ENCODE measurements at regions not wholly inside any gene's neighbourhood (a gene's known extent, or its start where the extent isn't known, plus 50 kb on each side); places are given as distances from the start of the nearest gene placed in this dataset.
A peak's percentile ranks its signal among the peaks of the same experiment; 100 is the strongest.
"Not testable (repeated sequence)": the region's sequence is repeated elsewhere in the genome, so short reads cannot be mapped to it uniquely, and the experiment has no call there.

DNA sequence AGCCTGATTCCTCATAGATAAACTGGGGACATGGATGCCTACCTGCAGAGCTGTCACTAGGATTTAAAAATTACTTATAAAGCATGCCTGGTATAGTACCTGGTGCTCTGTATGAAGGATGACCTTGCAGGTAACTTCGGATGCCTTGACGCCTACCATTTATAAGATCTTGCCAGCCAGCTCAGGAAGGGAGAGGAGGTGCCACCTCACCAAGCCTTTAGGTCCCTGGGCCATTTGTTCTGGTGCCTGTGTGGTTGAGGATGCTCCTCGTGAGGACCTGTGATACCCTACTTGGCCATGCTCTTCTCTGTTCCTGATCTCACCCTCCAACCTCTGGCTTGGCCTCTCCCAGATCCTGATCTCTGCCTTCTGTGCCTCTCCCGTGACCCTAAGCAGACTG lies 85.2 kb downstream of the FDX1 start:
- H3K4me1 ChIP-seq = no peaks in the 10 kb centered on the region
- intact Hi-C loops (cut with DNase I; ENCODE audit: low total_unique reads) = no loop called here
- no peak for DNase-seq
- H3K4me3 ChIP-seq = no peak overlapping the region
- no peaks in the 10 kb centered on the region for H3K36me3 ChIP-seq
- no peak overlapping the region for H3K27ac ChIP-seq
- H3K9me3 ChIP-seq = no peaks in the 10 kb centered on the region
- TF ChIP-seq, protein P1, sequence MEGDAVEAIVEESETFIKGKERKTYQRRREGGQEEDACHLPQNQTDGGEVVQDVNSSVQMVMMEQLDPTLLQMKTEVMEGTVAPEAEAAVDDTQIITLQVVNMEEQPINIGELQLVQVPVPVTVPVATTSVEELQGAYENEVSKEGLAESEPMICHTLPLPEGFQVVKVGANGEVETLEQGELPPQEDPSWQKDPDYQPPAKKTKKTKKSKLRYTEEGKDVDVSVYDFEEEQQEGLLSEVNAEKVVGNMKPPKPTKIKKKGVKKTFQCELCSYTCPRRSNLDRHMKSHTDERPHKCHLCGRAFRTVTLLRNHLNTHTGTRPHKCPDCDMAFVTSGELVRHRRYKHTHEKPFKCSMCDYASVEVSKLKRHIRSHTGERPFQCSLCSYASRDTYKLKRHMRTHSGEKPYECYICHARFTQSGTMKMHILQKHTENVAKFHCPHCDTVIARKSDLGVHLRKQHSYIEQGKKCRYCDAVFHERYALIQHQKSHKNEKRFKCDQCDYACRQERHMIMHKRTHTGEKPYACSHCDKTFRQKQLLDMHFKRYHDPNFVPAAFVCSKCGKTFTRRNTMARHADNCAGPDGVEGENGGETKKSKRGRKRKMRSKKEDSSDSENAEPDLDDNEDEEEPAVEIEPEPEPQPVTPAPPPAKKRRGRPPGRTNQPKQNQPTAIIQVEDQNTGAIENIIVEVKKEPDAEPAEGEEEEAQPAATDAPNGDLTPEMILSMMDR (IDR thresholded peaks at IDR 0.05) = no peak
- no peak for TF ChIP-seq POLR2A (IDR thresholded peaks at IDR 0.05)
- H3K27me3 ChIP-seq = no peaks in the 10 kb centered on the region

DNA sequence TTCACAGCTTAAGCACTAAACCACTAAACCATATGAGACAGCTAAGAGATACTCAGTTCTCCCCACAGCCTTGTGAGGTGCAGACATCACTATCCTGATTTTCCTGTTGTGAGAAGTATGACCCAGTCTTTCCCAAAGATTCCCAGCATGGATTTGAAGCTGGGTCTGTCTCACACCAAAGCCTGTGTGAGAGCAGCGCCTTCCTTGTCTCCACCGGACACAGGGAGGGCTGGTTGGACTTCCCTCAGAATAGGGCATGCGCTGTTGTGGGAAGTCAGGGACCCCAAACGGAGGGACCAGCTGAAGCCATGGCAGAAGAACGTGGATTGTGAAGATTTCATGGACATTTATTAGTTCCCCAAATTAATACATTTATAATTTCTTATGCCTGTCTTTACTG lies 87.6 kb downstream of the FDX1 start:
- intact Hi-C loops (cut with DNase I; ENCODE audit: low total_unique reads); H3K4me1 ChIP-seq; DNase-seq; H3K27me3 ChIP-seq; H3K9me3 ChIP-seq; H3K27ac ChIP-seq; H3K4me3 ChIP-seq; H3K36me3 ChIP-seq: not testable (repeated sequence)

DNA sequence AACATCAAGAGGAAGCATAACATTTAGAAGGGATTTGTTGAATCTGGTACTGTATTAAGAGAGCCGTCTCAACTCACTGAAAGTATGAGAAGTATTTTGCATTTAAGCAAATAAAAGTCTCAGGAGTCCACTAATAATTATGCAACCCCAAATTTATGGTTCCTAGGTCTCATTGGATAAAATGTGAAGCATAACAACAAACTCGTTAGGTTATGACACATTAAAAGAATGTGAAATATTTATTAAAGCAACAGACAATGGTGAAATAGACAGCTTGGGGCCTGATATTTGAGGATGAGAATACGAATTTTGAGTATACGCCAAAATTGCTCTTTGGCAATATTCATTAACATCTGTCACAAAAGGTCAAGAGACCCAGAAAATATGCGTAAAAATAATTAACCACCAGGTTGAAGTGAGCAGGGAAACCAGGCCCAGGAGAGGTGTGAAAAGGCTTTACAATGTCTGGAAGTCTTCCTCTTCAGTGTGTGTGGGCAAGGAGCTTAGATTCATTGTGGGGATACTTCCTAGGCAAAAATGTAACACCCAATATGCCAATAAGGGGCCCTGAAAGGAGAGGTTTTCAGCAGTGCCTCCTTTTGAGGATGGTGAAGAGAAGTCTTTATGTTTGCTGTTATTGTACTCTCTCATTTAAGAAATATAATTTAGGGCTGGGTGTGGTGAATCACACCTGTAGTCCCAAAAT lies 89.2 kb downstream of the FDX1 start:
- Histone ChIP-seq H3K27me3 (no peaks in the 10 kb centered on the region), H3K9me3 (no peaks in the 10 kb centered on the region), H3K27ac (peak overlapping the region; percentile 5 to 40), H3K4me3 (no peak overlapping the region), H3K36me3 (no peaks in the 10 kb centered on the region), H3K4me1 (no peaks in the 10 kb centered on the region)
- no peak for DNase-seq
- no peak for TF ChIP-seq POLR2A (IDR thresholded peaks at IDR 0.05)
- TF ChIP-seq, protein P1 (IDR thresholded peaks at IDR 0.05) = no peak
- intact Hi-C loops (cut with DNase I; ENCODE audit: low total_unique reads) = no loop called here

DNA sequence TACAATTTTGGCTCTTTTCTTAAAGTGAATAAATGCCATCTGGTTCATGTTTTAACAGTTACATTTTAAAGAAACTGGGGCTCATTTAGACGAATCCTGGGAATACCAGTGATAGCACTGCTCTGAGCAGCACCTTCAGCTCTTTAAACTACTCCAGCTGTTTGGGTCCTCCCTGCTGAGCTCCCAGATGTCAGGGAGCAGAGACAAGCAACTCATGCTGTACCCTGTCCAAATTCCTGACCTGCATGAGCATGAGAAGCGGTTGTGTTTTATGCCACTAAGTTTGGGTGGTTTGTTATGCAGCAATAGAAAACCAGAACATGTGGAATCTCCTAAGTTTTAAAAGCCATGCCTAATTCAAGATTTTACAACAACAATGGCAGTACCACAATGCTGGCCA lies 90.0 kb downstream of the FDX1 start:
- H3K9me3 ChIP-seq = no peaks in the 10 kb centered on the region
- DNase-seq = no peak
- intact Hi-C loops (cut with DNase I; ENCODE audit: low total_unique reads) = no loop called here
- TF ChIP-seq, protein P1 (IDR thresholded peaks at IDR 0.05) = no peak
- TF ChIP-seq POLR2A (IDR thresholded peaks at IDR 0.05) = no peak
- H3K27ac ChIP-seq = peak overlapping the region in 1 of 2 donors; percentile 40
- no peaks in the 10 kb centered on the region for H3K27me3 ChIP-seq
- no peak overlapping the region for H3K4me3 ChIP-seq
- no peaks in the 10 kb centered on the region for H3K36me3 ChIP-seq
- H3K4me1 ChIP-seq = no peaks in the 10 kb centered on the region

DNA sequence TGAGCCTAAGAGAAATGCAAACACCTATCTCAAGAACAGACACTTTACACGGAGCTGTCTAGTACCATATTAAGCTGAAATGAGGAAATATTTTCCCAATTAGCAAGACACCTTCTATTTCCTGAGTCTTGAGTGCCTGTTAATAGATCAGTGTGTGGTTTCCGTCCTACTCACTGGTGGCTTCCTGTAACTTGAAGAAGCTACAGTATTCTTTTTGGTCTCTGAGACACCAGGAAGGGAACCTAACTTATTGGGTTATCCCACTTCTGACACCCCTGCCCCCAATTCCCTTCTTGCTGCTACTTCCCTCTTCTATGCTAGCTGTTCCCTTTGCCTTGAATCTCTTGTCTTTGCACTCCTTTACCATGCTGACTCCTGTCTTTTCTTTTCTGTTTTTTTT lies 92.7 kb downstream of the FDX1 start:
- H3K36me3 ChIP-seq = no peaks in the 10 kb centered on the region
- TF ChIP-seq, protein P1 (IDR thresholded peaks at IDR 0.05) = no peak
- TF ChIP-seq POLR2A (IDR thresholded peaks at IDR 0.05) = no peak
- no peaks in the 10 kb centered on the region for H3K9me3 ChIP-seq
- no peaks in the 10 kb centered on the region for H3K27me3 ChIP-seq
- intact Hi-C loops (cut with DNase I; ENCODE audit: low total_unique reads) = no loop called here
- no peak for DNase-seq
- H3K4me3 ChIP-seq = no peak overlapping the region
- no peak overlapping the region for H3K27ac ChIP-seq
- no peaks in the 10 kb centered on the region for H3K4me1 ChIP-seq

DNA sequence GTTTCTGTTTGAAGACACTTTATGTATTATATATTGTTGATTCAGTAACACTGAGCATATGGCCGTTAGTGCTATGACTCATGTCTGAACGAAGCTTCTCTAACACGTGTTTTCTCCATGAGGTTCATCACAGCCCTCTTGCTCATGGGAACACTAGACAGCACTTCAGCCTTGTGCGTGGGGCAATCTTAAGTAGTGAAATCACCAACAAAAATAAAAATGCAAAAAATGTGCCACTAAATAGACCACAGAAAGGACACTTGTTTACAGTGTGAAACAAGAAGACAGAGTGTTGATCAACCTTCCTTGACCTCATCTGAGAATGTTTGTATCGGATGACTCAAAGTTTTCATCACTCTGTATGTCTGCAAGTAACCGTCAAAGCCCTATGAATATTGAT lies 94.5 kb downstream of the FDX1 start:
- Histone ChIP-seq H3K27me3 (no peaks in the 10 kb centered on the region), H3K27ac (no peak overlapping the region), H3K4me1 (no peaks in the 10 kb centered on the region), H3K4me3 (no peak overlapping the region), H3K9me3 (no peaks in the 10 kb centered on the region), H3K36me3 (no peaks in the 10 kb centered on the region)
- no peak for TF ChIP-seq POLR2A (IDR thresholded peaks at IDR 0.05)
- TF ChIP-seq, protein P1 (IDR thresholded peaks at IDR 0.05) = no peak
- DNase-seq = no peak
- intact Hi-C loops (cut with DNase I; ENCODE audit: low total_unique reads) = no loop called here
